Liver (tissue), 8 donors: ENCODE measurements at regions not wholly inside any gene's neighbourhood (a gene's known extent, or its start where the extent isn't known, plus 50 kb on each side); places are given as distances from the start of the nearest gene placed in this dataset.

Experiments
- DNase-seq: peaks from one replicate; pipeline ENCODE4 v3.0.0-alpha.2; 2017; ENCODE audit warnings: low spot score
- H3K27ac ChIP-seq, 2 donors: one replicate each; pipeline ENCODE4 v1.7.0; 2013; ENCODE audit warnings: inconsistent platforms in 2 of 2, low read length in 2 of 2, control low read depth in 1 of 2, low read depth in 1 of 2, mild to moderate bottlenecking in 1 of 2
- H3K27me3 ChIP-seq, 4 donors: one replicate each; pipeline versions ENCODE4 v1.6.1 to v1.7.0; 2013; ENCODE audit warnings: low read length in 3 of 4, inconsistent platforms in 1 of 4, mild to moderate bottlenecking in 1 of 4, moderate library complexity in 1 of 4; ENCODE audit not compliant: control insufficient read depth in 4 of 4, insufficient read depth in 4 of 4
- H3K36me3 ChIP-seq, 4 donors: one replicate each; pipeline versions ENCODE4 v1.6.1 to v1.7.0; 2013; ENCODE audit warnings: low read length in 3 of 4, mild to moderate bottlenecking in 3 of 4, low read depth in 1 of 4, moderate library complexity in 1 of 4; ENCODE audit not compliant: control insufficient read depth in 4 of 4, insufficient read depth in 3 of 4
- H3K4me1 ChIP-seq, 4 donors: one replicate each; pipeline versions ENCODE4 v1.6.1 to v1.7.0; 2013; ENCODE audit warnings: low read length in 3 of 4, mild to moderate bottlenecking in 3 of 4, moderate library complexity in 1 of 4; ENCODE audit not compliant: control insufficient read depth in 4 of 4, insufficient read depth in 4 of 4
- H3K4me3 ChIP-seq, 3 donors: one replicate each; pipeline versions ENCODE4 v1.6.1 to v1.7.0; 2013; ENCODE audit warnings: low read length in 3 of 3, control low read depth in 1 of 3, low read depth in 1 of 3, mild to moderate bottlenecking in 1 of 3
- H3K9ac ChIP-seq, 2 donors: one replicate each; pipeline ENCODE4 v1.7.0; 2013; ENCODE audit warnings: low read length in 2 of 2, mild to moderate bottlenecking in 2 of 2, moderate library complexity in 2 of 2, control low read depth in 1 of 2, low read depth in 1 of 2
- H3K9me3 ChIP-seq, 4 donors: one replicate each; pipeline versions ENCODE4 v1.6.1 to v1.7.0; 2013; ENCODE audit warnings: low read length in 3 of 4; ENCODE audit not compliant: control insufficient read depth in 4 of 4
- ATF3 ChIP-seq: IDR thresholded peaks from 2 replicates; pipeline ENCODE4 v1.6.1; 2016; ENCODE audit warnings: antibody characterized with exemption
- CTCF ChIP-seq: fragments of 150-350 bp; IDR thresholded peaks from 2 replicates; pipeline ENCODE4 v1.5.1; 2017; ENCODE audit warnings: improper control_type of control experiment, low read depth, low read length; ENCODE audit not compliant: missing input control
- EGR1 ChIP-seq, 2 donors: IDR thresholded peaks; 2 replicates each; pipeline ENCODE4 v1.6.1; 2016 to 2018; ENCODE audit warnings: antibody characterized with exemption in 2 of 2, low read depth in 2 of 2
- FOXA1 ChIP-seq: IDR thresholded peaks from 2 replicates; pipeline ENCODE4 v1.6.1; 2016; ENCODE audit warnings: antibody characterized with exemption
- FOXA2 ChIP-seq: IDR thresholded peaks from 2 replicates; pipeline ENCODE4 v1.6.1; 2016; ENCODE audit warnings: antibody characterized with exemption
- GABPA ChIP-seq, 2 donors: IDR thresholded peaks in 1 of 2; conservative IDR thresholded peaks in 1 of 2; 2 replicates each; pipeline ENCODE4 v1.6.1; 2016; ENCODE audit warnings: antibody characterized with exemption in 2 of 2, mild to moderate bottlenecking in 1 of 2, moderate library complexity in 1 of 2
- HNF4A ChIP-seq, 2 donors: conservative IDR thresholded peaks; 2 replicates each; pipeline ENCODE4 v1.6.1; 2016; ENCODE audit warnings: antibody characterized with exemption in 2 of 2, mild to moderate bottlenecking in 2 of 2
- HNF4G ChIP-seq: IDR thresholded peaks from 2 replicates; pipeline ENCODE4 v1.6.1; 2016; ENCODE audit warnings: antibody characterized with exemption
- JUND ChIP-seq, 2 donors: IDR thresholded peaks; 2 replicates each; pipeline ENCODE4 v1.6.1; 2016; ENCODE audit warnings: antibody characterized with exemption in 2 of 2
- MAX ChIP-seq: IDR thresholded peaks from 2 replicates; pipeline ENCODE4 v1.6.1; 2016; ENCODE audit warnings: antibody characterized with exemption
- NR2F2 ChIP-seq: IDR thresholded peaks from 2 replicates; pipeline ENCODE4 v1.6.1; 2016; ENCODE audit warnings: antibody characterized with exemption
- RAD21 ChIP-seq, 2 donors: IDR thresholded peaks; 2 replicates each; pipeline ENCODE4 v1.6.1; 2016; ENCODE audit warnings: antibody characterized with exemption in 2 of 2, mild to moderate bottlenecking in 2 of 2
- REST ChIP-seq: IDR thresholded peaks from 2 replicates; pipeline ENCODE4 v1.6.1; 2016; ENCODE audit warnings: antibody characterized with exemption, mild to moderate bottlenecking
- RXRA ChIP-seq, 2 donors: IDR thresholded peaks; 2 replicates each; pipeline ENCODE4 v1.6.1; 2017 to 2018; ENCODE audit warnings: antibody characterized with exemption in 2 of 2, mild to moderate bottlenecking in 1 of 2
- SP1 ChIP-seq: IDR thresholded peaks from 2 replicates; pipeline ENCODE4 v1.6.1; 2018; ENCODE audit warnings: antibody characterized with exemption, mild to moderate bottlenecking
- TAF1 ChIP-seq: conservative IDR thresholded peaks from 2 replicates; pipeline ENCODE4 v1.6.1; 2016; ENCODE audit warnings: antibody characterized with exemption, mild to moderate bottlenecking
- YY1 ChIP-seq: IDR thresholded peaks from 2 replicates; pipeline ENCODE4 v1.6.1; 2016; ENCODE audit warnings: antibody characterized with exemption, mild to moderate bottlenecking
- ZBTB33 ChIP-seq: IDR thresholded peaks from 2 replicates; pipeline ENCODE4 v1.6.1; 2016; ENCODE audit warnings: antibody characterized with exemption
- WGBS: extraction: QIAGEN DNeasy Blood & Tissue Kit; methylation state at CpG from one replicate; pipeline ENCODE4 v1.1.7; 2013; 5-methylcytosine and 5-hydroxymethylcytosine counted together
- donor health status: healthy.
- donor health status: healthy.
- donor health status: healthy.
- donor health status: healthy.
- donor health status: healthy.

GRCh38 chr5:120405286-120405864 lies 58.7 kb upstream of the PRR16 start:
- no peak for DNase-seq
- no peak for TF ChIP-seq ATF3
- TF ChIP-seq CTCF, result no peak
- no peak for TF ChIP-seq MAX
- no peak for TF ChIP-seq ZBTB33
- TF ChIP-seq HNF4G, result no peak
- TF ChIP-seq REST, result no peak
- no peak for TF ChIP-seq EGR1 (IDR thresholded peaks at IDR 0.05; ENCODE audit: low read depth in 2 of 2)
- no peak for TF ChIP-seq NR2F2
- no peak for TF ChIP-seq JUND (IDR thresholded peaks at IDR 0.05)
- TF ChIP-seq HNF4A (conservative IDR thresholded peaks at IDR 0.05), result no peak
- TF ChIP-seq RXRA (IDR thresholded peaks at IDR 0.05), result no peak
- no peak for TF ChIP-seq GABPA (IDR thresholded peaks at IDR 0.05 in 1 of 2, conservative IDR thresholded peaks at IDR 0.05 in 1 of 2)
- no peak for TF ChIP-seq FOXA1
- TF ChIP-seq YY1, result no peak
- TF ChIP-seq SP1, result no peak
- TF ChIP-seq RAD21 (IDR thresholded peaks at IDR 0.05), result no peak
- H3K9ac ChIP-seq, result no peak overlapping the region
- no peak overlapping the region for H3K27ac ChIP-seq
- H3K4me1 ChIP-seq, result no peaks in the 10 kb centered on the region
- H3K4me3 ChIP-seq, result no peak overlapping the region
- no peaks in the 10 kb centered on the region for H3K9me3 ChIP-seq
- WGBS, result 56% methylated on average over 1 of the region's 1 CpG
- H3K27me3 ChIP-seq, result no peaks in the 10 kb centered on the region
- H3K36me3 ChIP-seq, result no peaks in the 10 kb centered on the region

GRCh38 chr5:120405923-120406322 lies 58.2 kb upstream of the PRR16 start:
- H3K27ac ChIP-seq, result no peak overlapping the region
- TF ChIP-seq ZBTB33 (no peak), HNF4G (no peak), EGR1 (IDR thresholded peaks at IDR 0.05; ENCODE audit: low read depth in 2 of 2) (no peak), JUND (IDR thresholded peaks at IDR 0.05) (no peak), MAX (no peak), REST (no peak), TAF1 (no peak), ATF3 (no peak), YY1 (no peak), RXRA (IDR thresholded peaks at IDR 0.05) (no peak), FOXA2 (no peak)

More at GRCh38 chr5:120405923-120406322, 58.2 kb upstream of the PRR16 start:
- no peak for DNase-seq
- Histone ChIP-seq H3K9me3 (no peaks in the 10 kb centered on the region), H3K4me3 (no peak overlapping the region), H3K9ac (no peak overlapping the region), H3K36me3 (no peaks in the 10 kb centered on the region), H3K4me1 (no peaks in the 10 kb centered on the region), H3K27me3 (no peaks in the 10 kb centered on the region)
